HCT116 (cell line): ENCODE measurements at regions not wholly inside any gene's neighbourhood (a gene's known extent, or its start where the extent isn't known, plus 50 kb on each side); places are given as distances from the start of the nearest gene placed in this dataset.

ENCODE experiments used
- ATAC-seq: fragments of 200-7000 bp; cut with Tn5 transposase; 2 replicates; pipeline ENCODE4 v1.9.1; 2020; ENCODE audit warnings: mild to moderate bottlenecking, moderate library complexity
- BruUV-seq: library from RNA; stranded (reverse); fragments of 400-500 nt; replicated peaks from 2 replicates; lab custom pipeline; 2021; lab: Mats Ljungman, UMichigan
- CTCF ChIA-PET: fragments of 300-600 bp; sonication (Branson Sonifier 250); formaldehyde crosslinking; loops from one replicate; lab custom pipeline; 2021; ENCODE audit warnings: antibody characterized with exemption; lab: Charles Lee
- POLR2A ChIA-PET: fragments of 300-600, 350-600 bp; sonication (Branson Sonifier 250); formaldehyde crosslinking; loops from one replicate; lab custom pipeline; 2021; ENCODE audit warnings: antibody characterized with exemption; lab: Charles Lee
- RAD21 ChIA-PET, 2 experiments: fragments of 300-600 bp; sonication (Branson Sonifier 250); formaldehyde crosslinking; loops; one replicate each; lab custom pipeline; 2023; ENCODE audit warnings: low total read pairs in 2 of 2; ENCODE audit not compliant: uncharacterized antibody in 2 of 2, unreplicated experiment in 2 of 2, low non-redundant PET in 1 of 2; lab: Charles Lee
- DNase-seq: peaks from one replicate; pipeline ENCODE4 v3.0.0-alpha.2; 2010; ENCODE audit warnings: low read depth, low spot score
- H2AFZ ChIP-seq: fragments of 200-600 bp; shearing (Covaris generic), sonication (generic); 2 replicates; pipeline ENCODE4 v1.6.1; 2017; ENCODE audit warnings: low read depth, mixed run types, mixed read lengths, antibody characterized with exemption, low read length; ENCODE audit not compliant: poor library complexity, severe bottlenecking
- H3K27ac ChIP-seq: 2 replicates; pipeline ENCODE4 v1.5.1; 2012; ENCODE audit warnings: low read depth, low read length
- H3K27me3 ChIP-seq: fragments of 200-600 bp; sonication (generic); 2 replicates; pipeline ENCODE4 v1.6.1; 2016; ENCODE audit warnings: mixed run types, low read length, mixed read lengths; ENCODE audit not compliant: insufficient read depth
- H3K36me3 ChIP-seq, 2 experiments: fragments of 200-500 bp in 1 of 2; fragments of 200-600 bp in 1 of 2; sonication (Bioruptor generic) in 1 of 2; sonication (generic) in 1 of 2; 2 replicates each; pipeline versions ENCODE4 v1.5.1 to v1.6.1; 2014 to 2016; ENCODE audit warnings: low read length in 2 of 2, inconsistent platforms in 1 of 2, mixed read lengths in 1 of 2, mixed run types in 1 of 2; ENCODE audit not compliant: insufficient read depth in 2 of 2, control insufficient read depth in 1 of 2
- H3K4me1 ChIP-seq, 2 experiments: fragments of 200-600 bp in 1 of 2; sonication (generic) in 1 of 2; 2 replicates each; pipeline versions ENCODE4 v1.5.1 to v1.6.1; 2012 to 2017; ENCODE audit warnings: low read length in 2 of 2, inconsistent platforms in 1 of 2, mild to moderate bottlenecking in 1 of 2, mixed read lengths in 1 of 2, mixed run types in 1 of 2, moderate library complexity in 1 of 2; ENCODE audit not compliant: insufficient read depth in 2 of 2, control insufficient read depth in 1 of 2
- H3K4me2 ChIP-seq: fragments of 200-600 bp; sonication (generic); 2 replicates; pipeline ENCODE4 v1.6.1; 2017; ENCODE audit warnings: mixed run types, low read length, mixed read lengths
- H3K4me3 ChIP-seq, 2 experiments: fragments of 200-600 bp in 1 of 2; sonication (generic) in 1 of 2; replicated peaks in 1 of 2; 2 replicates each; pipeline ENCODE4 v1.5.1; 2011 to 2016; ENCODE audit warnings: low read length in 2 of 2, control low read depth in 1 of 2, low read depth in 1 of 2, mild to moderate bottlenecking in 1 of 2, mixed read lengths in 1 of 2, mixed run types in 1 of 2
- H3K79me2 ChIP-seq: fragments of 200-600 bp; sonication (generic); 2 replicates; pipeline ENCODE4 v1.6.1; 2017; ENCODE audit warnings: mild to moderate bottlenecking, mixed run types, low read length, moderate library complexity, mixed read lengths; ENCODE audit not compliant: insufficient read depth
- H3K9ac ChIP-seq: fragments of 200-600 bp; sonication (generic); 2 replicates; pipeline ENCODE4 v1.6.1; 2016; ENCODE audit warnings: low read length, mixed read lengths
- H3K9me2 ChIP-seq: fragments of 200-600 bp; sonication (generic), shearing (Covaris generic); 2 replicates; pipeline ENCODE4 v1.6.1; 2017; ENCODE audit warnings: mixed run types, mild to moderate bottlenecking, moderate library complexity; ENCODE audit not compliant: insufficient read depth
- H3K9me3 ChIP-seq, 2 experiments: fragments of 200-500 bp in 1 of 2; fragments of 200-600 bp in 1 of 2; sonication (Bioruptor generic) in 1 of 2; sonication (generic) in 1 of 2; 2 replicates each; pipeline ENCODE4 v1.6.1; 2014 to 2017; ENCODE audit warnings: low read length in 2 of 2, mixed read lengths in 2 of 2, inconsistent platforms in 1 of 2, low read depth in 1 of 2, mild to moderate bottlenecking in 1 of 2, mixed run types in 1 of 2, moderate library complexity in 1 of 2; ENCODE audit not compliant: control insufficient read depth in 1 of 2, insufficient read depth in 1 of 2
- H4K20me1 ChIP-seq: fragments of 200-600 bp; sonication (generic), shearing (Covaris generic); 2 replicates; pipeline ENCODE4 v1.6.1; 2017; ENCODE audit warnings: mixed run types, mild to moderate bottlenecking, moderate library complexity; ENCODE audit not compliant: insufficient read depth
- ATF3 ChIP-seq: IDR thresholded peaks from 2 replicates; pipeline ENCODE4 v1.6.1; 2012
- CBX3 ChIP-seq: IDR thresholded peaks from 2 replicates; pipeline ENCODE4 v1.6.1; 2012; ENCODE audit warnings: low read depth
- CEBPB ChIP-seq: IDR thresholded peaks from 2 replicates; pipeline ENCODE4 v1.6.1; 2012; ENCODE audit warnings: low read depth
- ELF1 ChIP-seq: IDR thresholded peaks from 2 replicates; pipeline ENCODE4 v1.6.1; 2012; ENCODE audit warnings: low read depth, borderline replicate concordance
- FOSL1 ChIP-seq: IDR thresholded peaks from 2 replicates; pipeline ENCODE4 v1.6.1; 2012; ENCODE audit warnings: low read depth
- MAX ChIP-seq: IDR thresholded peaks from 2 replicates; pipeline ENCODE4 v1.6.1; 2012
- POLR2AphosphoS5 ChIP-seq: IDR thresholded peaks from 2 replicates; pipeline ENCODE4 v1.6.1; 2011; ENCODE audit warnings: mild to moderate bottlenecking, low read depth, low read length, moderate library complexity
- RAD21 ChIP-seq: IDR thresholded peaks from 2 replicates; pipeline ENCODE4 v1.6.1; 2012; ENCODE audit warnings: low read depth, mild to moderate bottlenecking
- SIN3A ChIP-seq: IDR thresholded peaks from 2 replicates; pipeline ENCODE4 v1.6.1; 2012; ENCODE audit warnings: low read depth
- SP1 ChIP-seq: IDR thresholded peaks from 2 replicates; pipeline ENCODE4 v1.6.1; 2012; ENCODE audit warnings: low read depth
- TCF7L2 ChIP-seq: IDR thresholded peaks from 2 replicates; pipeline ENCODE4 v1.7.0; 2011; ENCODE audit warnings: borderline replicate concordance, inconsistent platforms; ENCODE audit not compliant: insufficient read depth, insufficient read length; ENCODE audit errors: extremely low read depth
- ZBTB33 ChIP-seq: IDR thresholded peaks from 2 replicates; pipeline ENCODE4 v1.6.1; 2011; ENCODE audit warnings: mild to moderate bottlenecking, low read length, moderate library complexity; ENCODE audit not compliant: insufficient replicate concordance; ENCODE audit errors: extremely low read depth
- intact Hi-C: fragments of 100-400 bp; cut with micrococcal nuclease; formaldehyde crosslinking; loops from 2 replicates; pipeline ENCODE4 v1.10.0; 2022

DNA sequence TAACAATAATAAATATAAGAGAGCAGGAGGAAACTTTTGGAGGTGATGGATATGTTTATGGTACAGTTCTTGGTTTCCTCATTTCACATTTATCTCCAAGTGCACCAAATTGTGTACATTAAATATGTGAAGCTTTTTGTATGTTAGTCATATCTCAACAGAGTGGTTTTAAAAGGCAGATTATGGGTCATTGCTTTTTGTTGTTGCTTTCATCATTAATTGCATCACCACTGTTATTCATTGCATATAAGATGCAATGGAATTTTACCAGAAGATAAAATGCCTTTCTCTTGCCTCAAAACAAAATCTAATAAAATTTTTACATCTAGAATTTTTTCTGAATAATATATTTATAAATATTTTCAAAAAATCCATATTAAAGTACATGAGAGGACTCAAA is 1198.9 kb upstream of the GBE1 start:
- no peaks in the 10 kb centered on the region for H3K79me2 ChIP-seq
- ATAC-seq, result no peak
- TF ChIP-seq MAX (no peak), SP1 (no peak), CBX3 (no peak), SIN3A (no peak), ATF3 (no peak), FOSL1 (no peak), RAD21 (no peak), ZBTB33 (no peak), CEBPB (no peak), POLR2AphosphoS5 (no peak), ELF1 (no peak), TCF7L2 (no peak)
- TF ChIP-seq, all 23 proteins: peak for 0
- intact Hi-C loops, result no loop called here
- Histone ChIP-seq H3K36me3 (no peaks in the 10 kb centered on the region), H3K4me2 (no peak overlapping the region), H2AFZ (no peak overlapping the region), H3K4me1 (no peaks in the 10 kb centered on the region), H3K9me3 (peaks cover 7 to 16% of the 10 kb centered on the region in 2 experiments; a peak in 2 of 4 replicates), H3K9ac (no peak overlapping the region), H3K9me2 (no peaks in the 10 kb centered on the region), H4K20me1 (no peaks in the 10 kb centered on the region), H3K4me3 (no peak overlapping the region), H3K27me3 (no peaks in the 10 kb centered on the region), H3K27ac (no peak overlapping the region)
- BruUV-seq, result no TSS peak
- RAD21 ChIA-PET, result no interaction called here
- POLR2A ChIA-PET, result no interaction called here
- no peak for DNase-seq
- CTCF ChIA-PET, result no interaction called here
